GM21381 (cell line): ENCODE measurements at regions not wholly inside any gene's neighbourhood (a gene's known extent, or its start where the extent isn't known, plus 50 kb on each side); places are given as distances from the start of the nearest gene placed in this dataset.

Experiments used
- ATAC-seq: cut with Tn5 transposase; IDR thresholded peaks from one replicate; pipeline ENCODE4 v1.9.1; 2021; ENCODE audit warnings: mild to moderate bottlenecking, moderate library complexity; ENCODE audit not compliant: unreplicated experiment

DNA sequence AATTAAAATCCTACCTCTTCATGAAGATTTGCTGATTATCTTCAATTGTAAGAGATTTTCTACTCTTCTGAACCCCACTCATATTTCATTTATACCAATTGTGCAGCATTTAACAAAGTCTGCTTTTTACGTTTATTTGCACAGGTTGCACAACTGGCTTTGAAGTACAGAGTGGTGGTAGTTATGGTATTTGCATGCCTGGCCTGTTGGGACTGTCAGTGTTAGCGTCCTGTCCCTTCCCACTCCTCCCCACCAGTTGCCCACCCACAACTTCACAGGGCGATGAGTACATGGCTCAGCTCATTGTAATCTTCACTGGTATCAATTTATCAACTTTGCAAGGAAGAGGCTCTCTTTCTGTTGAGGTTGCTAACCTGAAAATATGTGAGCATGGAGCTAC is 372.3 kb downstream of the AASDHPPT start:
- no peak for ATAC-seq

DNA sequence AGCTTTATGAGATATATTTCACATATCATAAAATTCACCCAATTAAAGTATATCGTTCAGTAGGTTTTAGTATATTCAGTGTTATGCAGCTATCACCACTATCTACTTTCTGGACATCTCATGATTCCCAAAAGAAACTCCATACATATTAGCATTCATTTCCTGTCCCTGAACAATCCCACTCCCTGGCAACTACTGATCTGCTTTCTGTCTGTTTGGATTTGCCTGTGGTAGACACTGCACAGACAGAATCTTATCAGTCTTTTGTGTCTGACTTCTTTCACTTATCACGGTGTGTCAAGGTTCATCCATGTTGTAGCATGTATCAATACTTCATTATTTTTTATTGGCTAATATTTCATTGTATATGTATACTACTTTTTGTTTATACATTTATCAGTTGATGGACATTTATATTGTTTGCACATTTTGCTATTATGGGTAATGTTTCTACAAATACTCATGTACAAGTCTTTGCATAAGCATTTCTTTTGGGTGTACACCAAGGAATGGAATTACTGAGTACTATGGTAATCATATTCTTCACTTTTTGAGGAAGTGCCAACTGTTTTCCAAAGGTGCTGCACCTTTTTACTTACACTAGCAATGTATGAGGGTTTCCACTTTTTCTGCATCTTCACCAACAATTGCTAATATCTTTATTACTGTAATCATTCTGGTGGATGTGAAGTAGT is 373.9 kb downstream of the AASDHPPT start:
- no peak for ATAC-seq

DNA sequence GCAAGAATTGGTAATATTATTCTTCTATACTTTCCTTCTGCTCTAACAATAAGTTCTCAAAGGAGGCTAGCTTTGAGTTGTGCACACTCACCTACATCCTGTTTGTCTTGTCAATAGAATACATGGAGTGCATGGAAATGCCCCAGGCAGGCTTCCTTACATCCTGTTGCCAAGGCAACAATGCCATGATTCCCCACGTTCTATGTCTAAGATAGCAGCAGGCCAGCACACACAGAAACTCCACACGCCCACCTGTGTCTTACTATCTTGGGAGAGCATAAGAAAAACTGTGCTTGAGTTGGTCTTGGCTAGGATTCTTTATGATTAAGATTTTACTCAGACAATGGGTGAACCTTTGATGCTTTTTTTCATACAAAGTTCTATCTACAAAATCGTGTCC is 379.2 kb downstream of the AASDHPPT start:
- no peak for ATAC-seq

DNA sequence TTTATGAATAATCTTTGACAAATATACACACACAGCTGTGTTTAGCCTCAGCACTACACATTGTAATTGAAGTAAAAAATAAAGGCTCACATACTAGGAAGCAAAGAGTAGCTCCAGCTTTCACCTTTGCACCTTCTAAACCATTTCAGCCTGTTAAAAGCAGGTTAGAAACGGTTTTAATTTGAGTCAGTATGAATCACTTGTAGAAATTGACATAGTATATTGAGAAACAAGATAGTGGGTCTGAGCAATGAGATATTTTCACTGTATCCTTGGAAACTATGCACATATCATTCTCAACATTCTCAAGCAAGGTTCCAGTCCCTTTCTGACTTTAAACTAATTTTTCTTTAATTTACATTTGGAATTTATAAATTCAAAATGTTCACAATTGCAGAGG is 380.3 kb downstream of the AASDHPPT start:
- ATAC-seq, result no peak

DNA sequence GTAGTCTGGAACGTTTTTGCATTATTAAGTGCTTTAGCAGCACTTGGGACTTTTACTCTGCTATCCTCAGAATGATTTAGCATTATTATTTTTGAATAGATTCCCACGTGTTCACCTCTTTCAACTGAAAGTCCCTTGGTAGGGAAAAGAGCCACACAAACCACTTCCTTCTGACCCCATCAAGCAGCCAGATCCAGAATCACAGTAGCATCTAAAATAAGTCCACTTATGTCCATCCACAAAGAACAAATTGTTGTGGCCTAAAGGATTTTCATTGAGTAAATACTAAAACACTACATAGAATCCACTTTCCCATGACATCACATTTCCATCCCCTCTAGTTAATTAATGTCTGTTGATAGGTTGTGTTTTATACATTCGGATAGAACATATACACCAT is 381.7 kb downstream of the AASDHPPT start:
- ATAC-seq, result no peak

DNA sequence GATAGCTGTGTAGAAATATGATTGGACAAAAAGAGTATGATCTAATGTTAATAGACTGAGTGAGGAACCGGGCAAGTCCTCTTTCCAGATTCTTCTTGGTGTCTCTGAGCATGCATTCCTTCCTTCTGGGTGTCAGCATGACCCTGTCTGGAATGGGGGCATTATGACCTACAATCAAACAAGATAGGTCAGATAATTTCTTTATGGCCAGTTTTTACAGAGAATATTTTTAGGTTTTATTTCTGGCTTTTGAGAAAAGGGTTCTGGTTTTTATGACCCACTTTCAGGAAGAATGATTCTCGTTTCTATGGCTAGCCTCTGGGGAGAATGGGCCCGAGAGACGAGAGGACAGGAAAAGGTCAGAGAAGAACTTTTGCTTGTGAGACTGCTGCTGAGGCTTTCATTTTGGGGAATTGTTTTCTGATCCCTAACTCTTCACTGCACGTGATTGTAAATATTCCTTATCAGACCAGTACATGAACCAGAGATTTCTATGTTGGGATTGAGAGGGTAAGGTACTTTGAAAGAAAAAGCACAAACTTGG is 383.8 kb downstream of the AASDHPPT start:
- no peak for ATAC-seq

DNA sequence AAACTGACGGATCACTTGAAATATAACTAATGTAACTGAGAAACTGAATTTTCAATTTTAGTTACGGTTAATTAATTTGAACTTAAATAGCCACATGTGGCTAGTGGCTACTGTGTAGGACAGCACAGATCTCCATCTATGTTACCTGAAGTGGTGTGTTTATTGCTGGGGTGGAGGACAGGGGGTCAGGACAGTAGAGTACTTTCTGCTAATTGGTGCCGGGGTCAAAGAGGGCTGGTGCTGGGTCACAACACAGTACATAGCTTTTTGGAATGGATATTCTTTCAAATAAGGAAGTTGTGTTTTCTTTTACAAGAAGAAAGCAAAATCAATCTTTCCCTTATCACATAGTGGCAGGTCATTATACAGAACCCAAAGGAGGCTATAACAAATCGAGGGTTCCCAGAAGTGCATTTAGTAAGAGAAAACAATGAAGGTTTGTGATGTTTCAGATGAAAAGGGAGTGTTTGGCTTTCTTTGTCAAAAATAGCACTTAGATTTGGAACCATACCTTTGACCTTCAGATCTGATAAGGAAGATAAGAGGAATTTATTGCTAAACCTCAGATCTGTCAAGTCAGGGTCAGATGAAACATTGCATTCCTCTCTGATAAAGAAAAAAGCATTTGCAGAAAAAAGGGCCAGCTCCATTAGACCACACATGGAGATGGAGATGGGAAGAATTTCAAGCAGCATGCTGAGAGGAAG is 384.5 kb downstream of the AASDHPPT start:
- ATAC-seq, result no peak

DNA sequence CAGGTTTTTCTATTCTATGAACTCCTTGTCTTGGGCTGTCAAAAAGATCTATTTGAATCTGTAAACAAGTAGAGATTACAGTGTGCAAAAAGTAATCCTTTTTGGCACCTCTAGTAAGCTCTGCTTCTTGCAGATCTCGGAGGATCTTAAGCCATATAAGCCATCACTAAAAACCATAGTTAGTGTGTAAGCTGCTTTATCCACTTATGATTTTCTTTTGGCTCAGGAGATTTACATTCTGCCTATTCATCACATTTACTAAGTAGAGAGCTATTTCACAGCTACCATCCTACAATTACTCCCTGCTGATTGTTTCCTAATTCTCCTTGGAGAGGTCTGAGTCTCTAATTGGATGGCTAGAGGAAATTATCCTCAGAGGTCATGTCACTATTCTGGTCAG is 385.7 kb downstream of the AASDHPPT start:
- ATAC-seq, result no peak

DNA sequence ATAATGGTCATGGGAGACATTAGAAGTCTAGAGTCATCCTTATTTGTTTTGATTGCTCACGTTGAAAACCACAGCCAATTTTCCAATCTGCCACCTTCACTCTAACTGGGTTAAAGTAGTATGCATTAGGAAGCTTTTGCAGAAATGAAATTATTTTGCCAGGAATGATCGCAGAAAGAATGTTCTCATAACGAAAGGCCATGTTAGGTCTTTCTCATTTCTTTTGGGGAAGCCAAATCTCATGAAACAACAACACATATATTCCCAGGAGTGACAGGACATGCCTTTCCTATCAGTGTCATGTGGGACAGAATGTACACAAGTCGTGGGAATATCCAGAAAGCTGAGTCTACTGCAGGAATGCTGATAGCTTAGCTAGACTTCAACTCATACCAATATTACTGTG is 386.3 kb downstream of the AASDHPPT start:
- no peak for ATAC-seq

DNA sequence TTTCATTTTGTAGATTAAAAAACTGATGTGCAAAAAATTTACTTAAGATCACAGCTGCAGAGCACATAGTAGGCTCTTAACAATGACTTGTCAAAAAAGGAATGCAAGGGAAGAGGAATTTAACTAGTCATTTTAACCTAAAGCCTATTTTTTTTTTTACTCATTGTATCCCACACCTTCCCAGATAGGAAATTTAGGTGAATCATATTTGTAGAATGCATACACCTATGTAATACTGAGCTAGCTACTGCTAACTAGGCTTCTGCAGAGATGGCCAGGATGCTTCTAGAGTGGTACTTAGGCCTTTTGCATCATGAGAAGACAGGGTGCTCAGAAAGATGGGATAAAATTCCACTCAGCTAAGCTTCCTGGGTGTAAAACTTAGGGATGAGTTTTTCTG is 387.3 kb downstream of the AASDHPPT start:
- no peak for ATAC-seq

DNA sequence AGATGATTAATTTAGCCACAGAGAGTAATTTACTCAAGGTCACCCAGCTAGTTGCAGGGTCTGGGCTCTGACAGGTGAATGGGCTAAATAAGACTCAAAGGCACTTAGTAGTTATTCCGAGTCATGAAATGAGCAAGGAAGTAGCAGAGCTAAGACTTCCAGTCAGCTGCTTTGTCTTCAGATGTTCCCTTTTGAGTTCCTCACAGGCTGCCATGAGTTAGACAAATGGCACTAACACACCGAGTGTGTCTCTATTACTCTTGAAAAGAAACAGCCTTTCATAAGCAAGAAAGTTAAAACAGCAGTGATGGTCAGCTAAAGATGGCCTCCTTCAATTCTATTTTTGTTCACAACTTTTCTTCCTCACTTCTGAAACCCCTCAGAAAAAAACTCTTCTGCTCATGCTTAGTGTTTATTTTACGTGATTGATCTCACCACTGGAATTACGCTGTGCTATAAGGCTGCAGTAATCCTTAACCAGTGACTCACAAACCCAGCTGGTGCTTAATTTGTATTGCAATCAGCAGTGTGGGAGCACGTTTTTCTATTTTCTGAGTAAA is 389.1 kb downstream of the AASDHPPT start:
- no peak for ATAC-seq

DNA sequence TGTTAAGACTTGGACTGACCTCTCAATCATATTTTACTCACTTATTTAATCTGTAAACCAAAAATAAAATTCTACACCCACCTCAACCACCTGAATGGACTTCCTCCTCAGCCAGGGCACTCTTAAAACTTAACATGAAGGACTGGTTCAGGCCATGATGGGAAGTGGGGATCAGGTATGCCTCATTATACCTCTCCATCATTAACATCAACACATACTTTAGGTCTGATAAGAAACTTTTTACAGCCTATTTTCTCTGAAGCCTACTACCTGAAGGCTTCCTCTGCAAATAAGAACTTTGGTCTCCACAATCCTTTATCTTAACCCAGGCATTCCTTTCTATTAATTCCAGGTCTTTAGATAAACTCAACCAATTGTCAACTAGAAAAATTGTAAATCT is 390.0 kb downstream of the AASDHPPT start:
- ATAC-seq, result no peak

DNA sequence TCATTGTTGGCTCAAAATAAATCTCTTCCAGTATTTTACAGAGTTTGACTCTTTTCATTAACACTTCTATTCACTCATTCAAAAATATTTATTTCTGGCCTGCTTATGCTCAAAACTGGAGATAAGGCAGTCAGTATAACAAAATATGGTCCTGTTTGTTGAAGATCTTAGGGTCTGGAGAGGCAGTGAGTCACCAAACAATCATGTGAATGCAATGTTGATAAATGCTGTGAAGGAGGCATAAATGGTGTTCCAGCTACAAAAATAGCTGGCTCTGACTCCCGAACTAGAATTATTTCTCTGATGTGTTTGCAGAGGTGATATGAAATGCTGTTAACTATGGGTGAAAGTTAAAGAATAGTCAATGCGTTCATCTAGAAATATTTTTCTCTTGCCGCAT is 390.6 kb downstream of the AASDHPPT start:
- no peak for ATAC-seq

DNA sequence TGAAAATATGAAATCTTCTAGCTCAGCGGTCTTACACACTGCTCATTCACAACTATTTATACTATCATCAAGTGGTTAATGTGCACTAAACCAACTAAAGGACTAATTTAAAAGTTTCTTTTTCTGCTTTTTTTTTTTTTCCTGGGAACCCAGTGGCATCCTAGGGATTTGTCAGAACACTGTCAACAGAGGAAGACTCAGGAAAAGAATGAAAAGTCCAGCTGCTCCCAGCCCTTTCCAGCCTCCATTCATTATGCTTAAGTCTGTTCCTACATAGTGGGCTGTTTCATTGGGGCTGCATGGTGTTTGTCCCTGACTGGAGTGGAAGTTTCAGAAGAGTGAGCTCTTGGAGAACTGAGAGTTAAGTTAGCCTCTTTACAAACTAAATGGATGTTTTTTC is 391.1 kb downstream of the AASDHPPT start:
- no peak for ATAC-seq

DNA sequence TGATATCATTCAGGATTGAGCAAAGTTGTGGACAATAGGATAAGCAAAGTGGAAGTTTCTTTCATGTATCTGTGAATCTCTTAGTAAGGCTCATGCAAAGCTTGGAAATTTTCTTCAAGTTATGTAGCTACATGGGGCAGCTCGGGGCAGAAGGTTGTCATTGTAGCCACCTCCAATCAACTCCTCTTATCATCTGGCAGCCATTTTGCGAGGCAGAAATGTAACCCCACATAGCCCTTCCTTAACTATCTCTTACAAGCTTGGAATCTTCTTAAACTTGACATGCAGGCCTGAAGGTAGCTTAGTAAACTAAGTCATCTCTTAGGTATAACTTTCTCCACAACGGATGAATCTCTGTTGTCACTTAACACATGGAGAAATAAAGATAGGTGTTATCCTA is 392.8 kb downstream of the AASDHPPT start:
- no peak for ATAC-seq

DNA sequence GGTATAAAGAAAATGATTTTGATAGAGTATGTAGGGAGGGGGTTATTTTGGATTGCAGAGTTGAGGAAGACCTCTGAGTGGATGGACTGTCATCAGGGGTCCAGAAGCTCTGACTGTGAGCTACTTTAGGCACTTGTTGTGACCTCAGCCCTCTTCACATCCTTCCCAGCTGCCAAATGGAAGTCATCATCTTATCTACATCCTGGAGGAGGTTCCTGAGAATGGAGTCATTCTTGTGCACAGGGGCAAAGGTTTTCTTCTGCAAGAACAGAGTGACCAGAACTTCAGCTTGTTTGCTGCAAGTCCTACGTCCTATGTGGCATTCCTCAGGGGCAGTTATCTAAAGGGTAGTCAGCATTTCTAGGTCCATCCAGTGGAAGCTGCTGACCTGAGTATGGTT is 393.8 kb downstream of the AASDHPPT start:
- ATAC-seq, result no peak

DNA sequence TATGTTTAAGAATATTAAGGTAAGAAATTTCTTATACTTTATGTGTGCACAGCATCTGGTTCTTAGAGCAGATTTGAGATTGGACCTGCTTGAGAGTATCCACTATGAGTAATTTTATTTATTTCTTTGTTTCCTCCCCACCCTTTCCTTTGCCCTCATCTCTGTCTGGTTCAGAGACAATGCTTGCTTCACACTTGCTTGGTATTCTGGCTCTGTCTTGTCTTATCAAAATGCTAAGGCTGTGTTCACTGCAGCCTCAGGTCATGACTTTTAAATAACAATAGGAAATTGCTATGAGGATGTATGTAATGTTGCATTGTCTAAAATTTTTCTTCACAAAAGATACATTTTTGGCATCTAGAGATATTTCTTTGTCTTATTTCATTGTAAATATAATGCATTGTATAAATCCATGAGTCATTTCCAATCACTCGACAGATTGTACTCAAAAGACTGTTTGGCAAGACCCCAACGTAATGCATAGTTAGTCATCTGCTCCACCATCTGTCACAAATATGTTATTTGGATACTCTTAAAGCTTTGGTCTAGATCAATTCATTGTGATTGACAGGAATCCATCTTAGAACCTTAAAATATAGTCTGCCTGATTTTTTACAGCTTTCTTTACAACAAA is 395.7 kb downstream of the AASDHPPT start:
- ATAC-seq, result no peak

DNA sequence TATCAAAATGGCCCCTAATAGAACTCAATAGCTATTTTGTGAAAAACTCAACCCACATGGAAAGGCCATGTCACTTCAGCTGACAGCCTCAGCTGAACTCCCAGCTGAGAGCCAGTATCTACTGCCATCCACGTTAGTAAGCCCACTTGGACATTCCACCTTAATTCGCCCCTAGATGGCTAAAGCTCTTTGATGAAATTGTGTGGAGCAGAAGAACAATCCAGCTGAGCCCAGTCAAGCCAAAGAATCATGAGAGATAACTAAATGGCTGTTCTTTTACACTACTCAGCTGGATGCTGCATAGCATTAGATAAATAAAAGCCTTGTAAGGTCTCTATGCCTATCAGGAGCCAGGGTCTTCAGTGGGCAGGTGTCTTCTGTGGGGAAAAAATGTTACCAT is 396.8 kb downstream of the AASDHPPT start:
- no peak for ATAC-seq

DNA sequence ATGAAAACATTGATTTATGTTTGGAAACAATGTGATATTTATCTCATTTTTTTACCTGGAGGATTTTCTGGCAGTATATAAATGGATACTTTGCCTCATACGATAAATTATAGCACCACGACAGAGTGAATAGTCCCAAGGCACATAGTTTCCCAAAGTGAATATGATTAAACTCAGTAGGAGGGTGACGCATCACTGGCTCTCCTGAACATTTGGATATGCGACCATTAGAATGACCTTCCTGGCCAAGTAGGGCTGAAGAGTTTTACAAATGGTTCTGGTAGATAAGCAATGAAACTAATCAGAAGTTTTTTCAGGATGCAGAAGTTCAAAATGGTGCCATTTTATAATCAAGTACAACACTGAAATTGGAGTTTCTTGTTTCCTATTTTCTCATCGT is 397.7 kb downstream of the AASDHPPT start:
- no peak for ATAC-seq

DNA sequence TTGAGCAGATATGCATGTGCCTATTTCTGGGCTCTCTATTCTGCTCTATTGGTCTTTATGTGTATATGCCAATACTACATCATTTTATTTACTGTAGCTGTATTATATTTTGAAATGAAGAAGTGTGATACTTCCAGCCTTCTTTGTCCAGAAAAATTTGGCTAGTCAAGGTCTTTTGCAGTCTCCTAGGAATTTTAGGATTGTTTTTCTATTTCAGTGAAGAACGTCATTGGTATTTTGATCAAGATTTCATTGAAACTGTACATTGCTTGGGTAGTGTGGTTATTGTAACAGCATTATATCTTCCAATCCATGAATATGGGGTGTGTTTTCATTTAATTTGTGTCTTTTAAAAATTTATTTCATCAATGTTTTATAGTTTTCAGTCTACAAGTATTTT is 400.3 kb downstream of the AASDHPPT start:
- ATAC-seq, result no peak

DNA sequence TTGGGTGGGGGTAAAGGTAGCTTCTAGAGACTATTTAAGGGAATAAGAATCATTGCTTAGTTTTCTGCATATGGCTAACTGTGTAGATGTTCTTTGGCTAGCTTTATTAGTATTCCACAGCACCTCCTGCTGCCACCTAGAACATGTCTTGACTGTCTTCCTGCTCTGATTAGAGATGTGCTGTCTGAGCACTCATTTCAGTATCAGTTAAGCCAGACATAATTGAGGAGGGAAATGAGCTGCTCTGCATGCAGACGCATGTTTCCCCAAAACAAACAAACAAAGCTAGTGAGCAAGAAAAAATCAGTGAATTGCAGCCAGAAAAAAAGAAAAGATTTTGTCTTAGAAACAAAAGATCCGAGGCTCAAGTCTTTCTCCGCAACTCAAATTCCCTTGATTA is 402.2 kb downstream of the AASDHPPT start:
- ATAC-seq, result no peak
